ENCODE measurements at regions not wholly inside any gene's neighbourhood (a gene's known extent, or its start where the extent isn't known, plus 50 kb on each side); places are given as distances from the start of the nearest gene placed in this dataset.

DNA sequence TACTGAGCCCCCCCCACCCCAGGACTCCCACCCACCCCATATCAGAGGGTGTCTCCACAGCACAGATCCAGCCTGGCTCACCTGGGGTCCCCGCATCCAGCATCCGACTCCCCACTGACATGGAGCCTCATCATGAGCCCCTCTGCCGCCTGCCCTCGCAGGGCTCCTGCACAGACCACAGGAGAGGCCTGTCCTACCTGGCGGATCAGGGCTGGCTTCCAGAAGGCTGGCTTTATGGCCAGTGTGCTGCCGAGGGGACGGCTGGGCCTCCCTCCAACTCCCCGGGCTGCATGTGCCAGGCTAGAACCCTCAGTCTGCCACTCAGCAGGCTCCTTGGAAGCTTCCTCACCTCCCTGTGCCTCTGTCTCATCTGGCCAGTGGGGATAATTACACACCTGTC, 119.0 kb downstream of the RFLNA start:
- H3K79me2 ChIP-seq (ENCODE audit: insufficient read depth, low read length), result no peaks in the 10 kb centered on the region
- H3K9me2 ChIP-seq (ENCODE audit: low read depth, low read length), result no peaks in the 10 kb centered on the region
- H3K4me1 ChIP-seq (ENCODE audit: insufficient read depth, low read length, severe bottlenecking), result no peaks in the 10 kb centered on the region
- no peaks in the 10 kb centered on the region for H3F3A ChIP-seq (ENCODE audit: insufficient read depth, low read length)
- no peaks in the 10 kb centered on the region for H3K36me3 ChIP-seq (ENCODE audit: insufficient read depth, low read length)
- no peaks in the 10 kb centered on the region for H3K9me3 ChIP-seq (ENCODE audit: low read length)
- TF ChIP-seq EZH2 (IDR thresholded peaks at IDR 0.05; ENCODE audit: borderline replicate concordance, low read length), result no peak
- no peak for TF ChIP-seq CTCF (IDR thresholded peaks at IDR 0.05; ENCODE audit: low read length)
- no peak overlapping the region for H3K4me3 ChIP-seq (ENCODE audit: low read depth, low read length, poor library complexity, severe bottlenecking)
- H4K20me1 ChIP-seq (ENCODE audit: insufficient read depth, low read length), result no peaks in the 10 kb centered on the region
- H3K4me2 ChIP-seq (ENCODE audit: low read length), result no peak overlapping the region
- H3K9ac ChIP-seq (ENCODE audit: low read length), result no peak overlapping the region
- no peak overlapping the region for H2AFZ ChIP-seq (ENCODE audit: low read length)
- no peak overlapping the region for H3K27ac ChIP-seq (ENCODE audit: low read depth, low read length, poor library complexity, severe bottlenecking)
- no peaks in the 10 kb centered on the region for H3K27me3 ChIP-seq (ENCODE audit: insufficient read depth, low read length)

DNA sequence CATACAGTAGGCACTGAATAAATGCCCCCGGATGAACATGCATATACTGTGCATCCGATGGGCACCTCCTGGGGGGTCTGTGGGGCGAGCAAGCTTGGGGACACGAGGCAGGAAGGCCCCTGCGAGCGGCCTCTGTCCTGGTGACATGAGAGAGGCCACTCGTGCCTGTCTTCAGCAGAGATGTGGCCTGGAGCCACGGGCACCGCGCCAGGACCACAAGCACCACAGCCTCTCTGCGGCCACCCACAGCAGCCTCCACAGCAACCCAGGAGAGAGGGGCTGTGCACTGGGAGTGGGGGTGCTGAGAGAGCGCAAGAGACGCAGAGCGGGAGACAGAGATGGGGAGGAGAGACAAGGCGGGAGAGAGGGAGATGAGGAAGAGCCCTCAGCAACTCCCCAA, 118.5 kb downstream of the RFLNA start:
- no peaks in the 10 kb centered on the region for H3K36me3 ChIP-seq (ENCODE audit: insufficient read depth, low read length)

DNA sequence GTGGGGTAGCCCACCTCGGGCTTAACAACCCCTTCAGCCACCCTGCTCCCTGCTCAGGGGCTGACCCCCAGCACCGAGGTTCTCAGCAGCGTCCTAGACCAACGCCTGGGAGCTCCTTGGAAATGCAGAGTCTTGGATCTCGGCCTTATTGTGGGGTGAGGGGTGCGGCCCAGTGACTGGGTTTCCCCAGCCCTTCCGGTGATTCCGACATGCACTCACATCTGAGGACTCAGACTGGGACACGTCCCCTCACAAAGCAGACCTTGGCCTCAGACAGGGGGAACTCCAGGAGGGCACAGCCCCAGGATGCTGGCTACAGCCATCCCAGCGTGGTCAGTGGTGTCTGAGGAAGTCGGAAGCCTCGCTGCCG, 117.7 kb downstream of the RFLNA start:
- H3K4me1 ChIP-seq (ENCODE audit: insufficient read depth, low read length, severe bottlenecking), result no peaks in the 10 kb centered on the region
- H4K20me1 ChIP-seq (ENCODE audit: insufficient read depth, low read length), result no peaks in the 10 kb centered on the region
- H3K36me3 ChIP-seq (ENCODE audit: insufficient read depth, low read length), result no peaks in the 10 kb centered on the region
- no peaks in the 10 kb centered on the region for H3F3A ChIP-seq (ENCODE audit: insufficient read depth, low read length)
- no peak overlapping the region for H3K4me3 ChIP-seq (ENCODE audit: low read depth, low read length, poor library complexity, severe bottlenecking)
- H3K27me3 ChIP-seq (ENCODE audit: insufficient read depth, low read length), result no peaks in the 10 kb centered on the region
- TF ChIP-seq EZH2 (IDR thresholded peaks at IDR 0.05; ENCODE audit: borderline replicate concordance, low read length) (no peak), CTCF (IDR thresholded peaks at IDR 0.05; ENCODE audit: low read length) (no peak)
- no peak overlapping the region for H3K4me2 ChIP-seq (ENCODE audit: low read length)
- no peaks in the 10 kb centered on the region for H3K9me2 ChIP-seq (ENCODE audit: low read depth, low read length)
- no peak overlapping the region for H3K27ac ChIP-seq (ENCODE audit: low read depth, low read length, poor library complexity, severe bottlenecking)
- H2AFZ ChIP-seq (ENCODE audit: low read length), result no peak overlapping the region
- H3K9ac ChIP-seq (ENCODE audit: low read length), result no peak overlapping the region
- H3K9me3 ChIP-seq (ENCODE audit: low read length), result no peaks in the 10 kb centered on the region
- no peaks in the 10 kb centered on the region for H3K79me2 ChIP-seq (ENCODE audit: insufficient read depth, low read length)

More for the DNA sequence above, 118.5 kb downstream of the RFLNA start:
- H3K27me3 ChIP-seq (ENCODE audit: insufficient read depth, low read length), result no peaks in the 10 kb centered on the region
- H3F3A ChIP-seq (ENCODE audit: insufficient read depth, low read length), result no peaks in the 10 kb centered on the region
- H3K4me1 ChIP-seq (ENCODE audit: insufficient read depth, low read length, severe bottlenecking), result no peaks in the 10 kb centered on the region
- H3K4me3 ChIP-seq (ENCODE audit: low read depth, low read length, poor library complexity, severe bottlenecking), result no peak overlapping the region
- no peak overlapping the region for H3K27ac ChIP-seq (ENCODE audit: low read depth, low read length, poor library complexity, severe bottlenecking)
- no peak for TF ChIP-seq EZH2 (IDR thresholded peaks at IDR 0.05; ENCODE audit: borderline replicate concordance, low read length)
- TF ChIP-seq CTCF (IDR thresholded peaks at IDR 0.05; ENCODE audit: low read length), result no peak
- H2AFZ ChIP-seq (ENCODE audit: low read length), result no peak overlapping the region
- no peak overlapping the region for H3K9ac ChIP-seq (ENCODE audit: low read length)
- no peaks in the 10 kb centered on the region for H3K79me2 ChIP-seq (ENCODE audit: insufficient read depth, low read length)
- H3K4me2 ChIP-seq (ENCODE audit: low read length), result no peak overlapping the region
- no peaks in the 10 kb centered on the region for H3K9me3 ChIP-seq (ENCODE audit: low read length)
- no peaks in the 10 kb centered on the region for H4K20me1 ChIP-seq (ENCODE audit: insufficient read depth, low read length)
- H3K9me2 ChIP-seq (ENCODE audit: low read depth, low read length), result no peaks in the 10 kb centered on the region
